ENCODE measurements at regions not wholly inside any gene's neighbourhood (a gene's known extent, or its start where the extent isn't known, plus 50 kb on each side); places are given as distances from the start of the nearest gene placed in this dataset.
A peak's percentile ranks its signal among the peaks of the same experiment; 100 is the strongest.

DNA sequence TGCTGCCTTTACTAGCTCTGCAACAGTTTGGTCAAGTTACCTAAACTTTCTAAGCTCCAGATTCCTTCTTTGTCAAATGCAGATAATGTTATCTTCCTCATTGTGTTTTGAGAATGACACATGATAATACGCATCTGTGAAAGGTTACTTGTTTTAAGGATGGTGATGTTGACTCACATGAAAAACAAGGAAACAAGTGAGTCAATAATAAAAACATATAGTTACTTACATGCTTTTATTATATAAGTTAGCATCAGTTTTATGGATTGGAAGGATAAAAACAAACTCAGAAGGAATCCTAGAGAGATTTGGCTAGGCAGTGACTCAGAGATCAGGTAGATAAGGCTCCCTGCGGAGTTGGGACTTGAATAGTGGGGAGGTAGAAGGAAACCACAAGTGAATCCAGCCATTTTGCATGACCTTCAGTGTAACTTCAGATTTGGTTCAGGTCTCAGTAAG, 144.6 kb downstream of the LMO4 start:
- H3K27me3 Mint-ChIP-seq (ENCODE audit: insufficient read depth), result peaks cover 3% of the 10 kb centered on the region; the same call in 1 of the 2 replicates
- H3K27ac Mint-ChIP-seq, result no peak overlapping the region
- TF ChIP-seq CTCF (IDR thresholded peaks at IDR 0.05), result no peak
- H3K9me3 Mint-ChIP-seq, result no peaks in the 10 kb centered on the region
- no peaks in the 10 kb centered on the region for H3K4me1 Mint-ChIP-seq (ENCODE audit: low read depth)
- H3K36me3 Mint-ChIP-seq (ENCODE audit: low read depth), result no peaks in the 10 kb centered on the region
- H3K4me3 Mint-ChIP-seq, result no peak overlapping the region
- DNase-seq, result no peak

DNA sequence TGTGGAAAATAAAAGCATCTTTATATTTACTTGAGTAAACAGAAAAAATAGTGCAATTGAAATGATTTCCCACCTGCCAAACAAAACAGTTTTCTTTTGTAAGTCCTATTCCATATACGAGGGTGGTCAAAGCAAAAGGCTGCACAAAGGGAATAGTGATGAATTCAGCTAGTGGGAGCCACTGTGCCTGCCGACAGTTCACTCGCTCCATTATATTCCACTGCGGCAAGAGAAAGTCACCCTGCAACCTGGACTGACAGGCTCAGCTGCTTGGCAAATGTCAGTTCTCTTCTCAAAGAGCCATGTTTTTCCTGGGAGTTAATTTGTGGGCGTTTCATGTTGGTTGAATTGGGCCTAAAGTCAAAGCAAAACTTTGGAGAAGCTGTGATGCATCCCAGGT, 145.4 kb downstream of the LMO4 start:
- no peak for TF ChIP-seq CTCF (IDR thresholded peaks at IDR 0.05)
- Mint-ChIP-seq H3K9me3 (no peaks in the 10 kb centered on the region), H3K27ac (no peak overlapping the region), H3K4me3 (no peak overlapping the region), H3K27me3 (ENCODE audit: insufficient read depth) (peaks cover 3% of the 10 kb centered on the region; the same call in 1 of the 2 replicates), H3K4me1 (ENCODE audit: low read depth) (no peaks in the 10 kb centered on the region), H3K36me3 (ENCODE audit: low read depth) (no peaks in the 10 kb centered on the region)
- DNase-seq, result no peak

- DNase-seq, result no peak
- peak; percentile 17; the same call in 1 of the 2 replicates for TF ChIP-seq CTCF (IDR thresholded peaks at IDR 0.05)
- Mint-ChIP-seq H3K27ac (no peak overlapping the region), H3K27me3 (ENCODE audit: insufficient read depth) (no peaks in the 10 kb centered on the region), H3K4me1 (ENCODE audit: low read depth) (no peaks in the 10 kb centered on the region), H3K9me3 (no peaks in the 10 kb centered on the region), H3K4me3 (no peak overlapping the region), H3K36me3 (ENCODE audit: low read depth) (no peaks in the 10 kb centered on the region)
Observed at GRCh38 chr1:87478231-87478630, 149.6 kb downstream of the LMO4 start.

GRCh38 chr1:87495147-87495546, 166.5 kb downstream of the LMO4 start:
- DNase-seq, result no peak
- no peak for TF ChIP-seq CTCF (IDR thresholded peaks at IDR 0.05)
- H3K27me3 Mint-ChIP-seq (ENCODE audit: insufficient read depth), result no peaks in the 10 kb centered on the region; the same call in 1 of the 2 replicates
- H3K4me3 Mint-ChIP-seq, result no peak overlapping the region
- no peaks in the 10 kb centered on the region for H3K36me3 Mint-ChIP-seq (ENCODE audit: low read depth)
- H3K4me1 Mint-ChIP-seq (ENCODE audit: low read depth), result no peaks in the 10 kb centered on the region
- H3K9me3 Mint-ChIP-seq, result no peaks in the 10 kb centered on the region
- no peak overlapping the region for H3K27ac Mint-ChIP-seq

DNA sequence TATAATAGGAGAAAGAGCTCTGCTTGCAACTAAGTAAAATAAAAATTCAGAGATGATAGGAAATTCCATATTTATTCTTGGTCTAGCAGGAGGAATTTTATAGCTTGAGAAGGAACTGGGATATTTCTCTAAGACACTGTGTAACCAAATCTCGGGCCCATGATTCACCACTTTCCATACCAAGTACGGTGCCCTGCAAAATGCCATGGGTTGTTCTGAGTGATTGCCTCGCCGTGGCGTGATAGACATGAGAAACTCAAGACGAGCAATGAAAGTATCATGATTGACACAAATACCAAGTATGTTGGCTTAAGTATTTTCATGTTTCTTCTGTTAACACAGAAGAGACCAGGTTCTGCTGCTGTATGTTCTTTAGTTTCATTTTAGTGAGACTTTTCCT, 167.2 kb downstream of the LMO4 start:
- no peaks in the 10 kb centered on the region; the same call in 1 of the 2 replicates for H3K27me3 Mint-ChIP-seq (ENCODE audit: insufficient read depth)
- no peak for TF ChIP-seq CTCF (IDR thresholded peaks at IDR 0.05)
- no peak for DNase-seq
- H3K36me3 Mint-ChIP-seq (ENCODE audit: low read depth), result no peaks in the 10 kb centered on the region
- H3K4me1 Mint-ChIP-seq (ENCODE audit: low read depth), result no peaks in the 10 kb centered on the region
- no peak overlapping the region for H3K27ac Mint-ChIP-seq
- no peaks in the 10 kb centered on the region; the same call in 1 of the 2 replicates for H3K9me3 Mint-ChIP-seq
- 0 out of 2 replicates have a peak overlapping the region, but pooled peaks have one; percentile 6 for H3K4me3 Mint-ChIP-seq
